RWPE1 (cell line): ENCODE measurements at regions not wholly inside any gene's neighbourhood (a gene's known extent, or its start where the extent isn't known, plus 50 kb on each side); places are given as distances from the start of the nearest gene placed in this dataset.
"Not testable (repeated sequence)": the region's sequence is repeated elsewhere in the genome, so short reads cannot be mapped to it uniquely, and the experiment has no call there.

Source experiments
- CTCF ChIA-PET: fragments of 350-600 bp; sonication (Branson Sonifier 250); formaldehyde crosslinking; extraction: SDS; loops from one replicate; lab custom pipeline; 2021; lab: Yijun Ruan, JAX
- POLR2A ChIA-PET: fragments of 400-600 bp; formaldehyde crosslinking; extraction: SDS; loops from one replicate; lab custom pipeline; 2020; ENCODE audit warnings: antibody characterized with exemption; ENCODE audit not compliant: low non-redundant PET; lab: Yijun Ruan, JAX
- DNase-seq: peaks from one replicate; pipeline ENCODE4 v3.0.0; 2012; ENCODE audit warnings: low spot score
- H3K27ac ChIP-seq: fragments of 450-650 bp; 2 replicates; pipeline ENCODE4 v1.5.1; 2017
- TF ChIP-seq, protein P1 (sequence below): fragments of 450-650 bp; conservative IDR thresholded peaks from 2 replicates; pipeline ENCODE4 v1.5.1; 2017; ENCODE audit warnings: low read depth, mild to moderate bottlenecking

DNA sequence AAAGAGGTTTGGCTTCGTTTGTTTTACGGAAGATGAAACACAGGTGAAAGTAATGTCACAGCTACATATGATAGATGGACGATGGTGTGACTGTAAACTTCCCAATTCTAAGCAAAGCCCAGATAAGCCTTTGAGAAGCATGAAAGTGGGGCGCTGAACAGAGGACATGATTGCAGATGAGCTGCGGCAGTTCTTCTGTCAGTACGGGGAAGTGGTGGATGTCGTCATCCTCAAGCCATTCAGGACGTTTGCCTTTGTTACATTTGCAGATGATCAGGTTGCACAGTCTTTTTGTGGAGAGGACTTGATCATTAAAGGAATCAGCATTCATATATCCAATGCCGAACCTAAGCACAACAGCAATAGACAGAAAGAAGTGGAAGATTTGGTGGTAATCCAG lies 111.5 kb upstream of the DIAPH3 start:
- TF ChIP-seq, protein P1, sequence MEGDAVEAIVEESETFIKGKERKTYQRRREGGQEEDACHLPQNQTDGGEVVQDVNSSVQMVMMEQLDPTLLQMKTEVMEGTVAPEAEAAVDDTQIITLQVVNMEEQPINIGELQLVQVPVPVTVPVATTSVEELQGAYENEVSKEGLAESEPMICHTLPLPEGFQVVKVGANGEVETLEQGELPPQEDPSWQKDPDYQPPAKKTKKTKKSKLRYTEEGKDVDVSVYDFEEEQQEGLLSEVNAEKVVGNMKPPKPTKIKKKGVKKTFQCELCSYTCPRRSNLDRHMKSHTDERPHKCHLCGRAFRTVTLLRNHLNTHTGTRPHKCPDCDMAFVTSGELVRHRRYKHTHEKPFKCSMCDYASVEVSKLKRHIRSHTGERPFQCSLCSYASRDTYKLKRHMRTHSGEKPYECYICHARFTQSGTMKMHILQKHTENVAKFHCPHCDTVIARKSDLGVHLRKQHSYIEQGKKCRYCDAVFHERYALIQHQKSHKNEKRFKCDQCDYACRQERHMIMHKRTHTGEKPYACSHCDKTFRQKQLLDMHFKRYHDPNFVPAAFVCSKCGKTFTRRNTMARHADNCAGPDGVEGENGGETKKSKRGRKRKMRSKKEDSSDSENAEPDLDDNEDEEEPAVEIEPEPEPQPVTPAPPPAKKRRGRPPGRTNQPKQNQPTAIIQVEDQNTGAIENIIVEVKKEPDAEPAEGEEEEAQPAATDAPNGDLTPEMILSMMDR: no peak
- ChIA-PET CTCF (no interaction called here), POLR2A (no interaction called here)
- no peak overlapping the region for H3K27ac ChIP-seq
- DNase-seq: no peak

DNA sequence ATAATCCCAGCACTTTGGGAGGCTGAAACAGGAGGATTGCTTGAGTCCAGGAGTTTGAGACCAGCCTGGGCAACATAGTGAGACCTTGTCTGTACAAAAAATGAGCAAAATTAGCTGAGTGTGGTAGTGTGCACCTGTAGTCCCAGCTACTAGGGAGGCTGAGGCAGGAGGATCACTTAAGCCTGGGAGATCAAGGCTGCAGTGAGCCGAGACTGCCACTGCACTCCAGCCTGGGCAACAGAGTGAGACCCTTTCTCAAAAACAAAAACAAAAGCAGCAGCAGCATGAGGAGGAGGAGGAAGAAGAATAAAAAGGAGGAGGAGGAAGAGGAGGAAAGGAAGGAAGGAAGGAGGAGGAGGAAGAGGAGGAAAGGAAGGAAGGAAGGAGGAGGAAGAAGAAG lies 116.5 kb upstream of the TDRD3 start:
- POLR2A ChIA-PET, H3K27ac ChIP-seq, CTCF ChIA-PET, DNase-seq: not testable (repeated sequence)

DNA sequence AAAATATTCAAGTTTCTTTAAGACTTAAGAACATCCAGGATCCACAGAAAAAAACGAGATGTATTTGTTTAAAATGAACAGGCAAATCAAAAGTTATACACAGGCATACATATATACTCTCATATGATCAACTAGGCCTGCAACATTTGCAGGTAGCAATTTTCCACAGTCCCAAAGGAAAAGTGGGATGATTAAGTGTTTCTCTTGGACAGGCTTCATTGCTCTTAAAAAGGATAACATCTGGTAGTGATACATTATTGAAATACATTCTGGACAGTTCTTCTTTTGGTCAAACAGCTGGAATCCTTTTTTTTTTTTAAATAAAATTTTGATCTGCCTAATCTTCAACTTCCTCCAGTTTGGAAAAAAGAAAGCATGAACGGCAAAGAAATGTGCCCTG lies 114.8 kb upstream of the TDRD3 start:
- TF ChIP-seq, protein P1: no peak
- ChIA-PET CTCF (no interaction called here), POLR2A (no interaction called here)
- DNase-seq: no peak
- no peak overlapping the region for H3K27ac ChIP-seq

DNA sequence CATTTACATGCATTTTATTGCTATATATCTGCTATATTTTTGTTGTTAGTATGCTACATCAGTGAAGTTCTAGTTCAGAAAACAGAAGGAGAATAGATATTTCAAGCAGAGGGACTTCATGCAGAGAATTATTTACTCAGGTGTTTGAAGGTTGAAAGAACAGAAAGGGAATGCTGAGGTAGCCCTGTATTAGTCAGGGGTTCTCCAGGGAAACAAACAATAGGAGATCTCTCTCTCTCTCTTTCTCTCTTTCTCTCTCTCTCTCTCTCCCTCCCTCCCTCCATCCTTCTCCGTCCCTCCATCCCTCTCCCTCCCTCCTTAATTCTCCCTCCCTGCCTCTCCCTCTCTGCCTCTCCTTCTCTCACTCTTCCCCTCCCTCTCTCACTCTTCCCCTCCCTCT lies 114.3 kb upstream of the TDRD3 start:
- no peak overlapping the region for H3K27ac ChIP-seq
- CTCF ChIA-PET: interaction anchor here (0.6 kb wide), 1 partner anchor 58 kb away, joined by 4 read pairs; no protein-coding TSS in a partner anchor
- DNase-seq: no peak
- TF ChIP-seq, protein P1: no peak
- POLR2A ChIA-PET: no interaction called here

DNA sequence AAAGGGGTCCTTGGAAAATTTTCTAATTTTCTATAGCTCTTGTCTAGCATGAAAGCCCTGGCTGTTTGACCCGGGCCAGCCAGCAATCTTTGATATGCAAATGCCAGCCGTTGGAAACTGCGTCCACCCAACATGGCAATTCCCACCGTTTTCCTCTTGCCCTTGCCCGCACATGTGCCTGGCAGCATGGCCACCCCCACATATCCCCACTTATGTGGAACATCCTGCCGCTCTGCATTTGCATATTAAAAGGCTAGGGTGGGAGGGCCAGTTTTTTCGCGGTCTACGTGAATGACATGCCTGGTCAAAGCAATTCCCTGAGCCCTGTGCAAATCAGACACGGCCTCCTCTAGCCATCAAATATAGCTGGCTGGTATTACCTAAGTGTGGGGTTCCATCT lies 110.3 kb upstream of the TDRD3 start:
- no peak overlapping the region for H3K27ac ChIP-seq
- CTCF ChIA-PET: no interaction called here
- TF ChIP-seq, protein P1: no peak
- POLR2A ChIA-PET: no interaction called here
- DNase-seq: no peak

DNA sequence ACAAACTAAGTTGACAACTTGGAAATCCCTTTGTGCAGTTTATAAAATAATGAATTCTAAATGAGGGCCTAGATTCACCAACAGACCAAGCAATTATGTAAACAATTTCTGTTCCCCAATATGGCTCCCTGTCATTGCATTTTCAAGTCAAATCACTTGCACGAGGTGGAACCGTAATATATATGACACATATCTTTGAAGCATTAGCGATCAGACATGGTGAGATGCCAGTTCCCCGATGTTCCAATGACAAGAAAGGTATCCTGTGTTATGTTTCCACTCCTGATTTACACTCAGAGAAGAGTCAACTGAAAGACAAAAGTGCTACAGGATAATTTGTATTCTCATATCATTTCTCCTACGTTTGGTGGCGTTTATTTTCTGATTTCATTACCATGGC lies 108.5 kb upstream of the TDRD3 start:
- no peak overlapping the region for H3K27ac ChIP-seq
- no peak for DNase-seq
- TF ChIP-seq, protein P1: no peak
- ChIA-PET POLR2A (no interaction called here), CTCF (no interaction called here)

DNA sequence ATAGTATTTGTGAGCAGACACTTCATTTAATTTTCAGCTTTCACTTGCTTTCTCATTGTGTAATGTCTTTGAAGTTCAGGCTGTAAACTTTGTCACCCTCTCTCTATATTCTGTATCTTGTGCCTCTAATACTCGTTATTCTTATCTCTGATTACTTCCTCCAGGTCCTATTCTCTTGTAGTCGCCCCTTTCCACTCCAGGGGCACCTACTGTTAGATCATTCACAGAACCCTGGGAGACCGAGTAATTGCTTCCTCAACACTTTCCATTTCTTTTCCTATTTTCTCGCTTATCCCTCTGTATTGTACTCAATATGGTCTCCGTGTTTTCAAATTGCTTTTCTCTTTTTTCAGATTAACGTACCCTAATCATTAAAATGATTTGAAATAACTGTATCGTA lies 93.9 kb upstream of the TDRD3 start:
- CTCF ChIA-PET: no interaction called here
- POLR2A ChIA-PET: no interaction called here
- H3K27ac ChIP-seq: no peak overlapping the region
- TF ChIP-seq, protein P1: no peak
- no peak for DNase-seq
